Right lobe of liver (tissue), 6 donors: ENCODE measurements at regions not wholly inside any gene's neighbourhood (a gene's known extent, or its start where the extent isn't known, plus 50 kb on each side); places are given as distances from the start of the nearest gene placed in this dataset.
"Not testable (repeated sequence)": the region's sequence is repeated elsewhere in the genome, so short reads cannot be mapped to it uniquely, and the experiment has no call there.

Experiments
- ATAC-seq, 4 donors: fragments of 200-7000 bp; cut with Tn5 transposase; one replicate each; pipeline ENCODE4 v1.9.1; 2020; ENCODE audit warnings: mild to moderate bottlenecking in 4 of 4, moderate library complexity in 4 of 4
- DNase-seq, 3 donors: peaks; one replicate each; pipeline ENCODE4 v3.0.0-alpha.2; 2020
- H3K27ac ChIP-seq, 3 donors: fragments of 200-600 bp; one replicate each; pipeline ENCODE4 v1.8.0; 2022
- H3K27me3 ChIP-seq, 2 donors: fragments of 200-600 bp; one replicate each; pipeline ENCODE4 v1.8.0; 2022
- H3K36me3 ChIP-seq, 4 donors: fragments of 200-600 bp; sonication (generic) in 1 of 4; one replicate each; pipeline versions ENCODE4 v1.5.1 to v1.8.0; 2017 to 2022; ENCODE audit warnings: control low read depth in 1 of 4
- H3K4me1 ChIP-seq, 4 donors: fragments of 200-600 bp; sonication (generic) in 1 of 4; one replicate each; pipeline versions ENCODE4 v1.5.1 to v1.8.0; 2017 to 2022; ENCODE audit warnings: control low read depth in 1 of 4
- H3K4me3 ChIP-seq, 3 donors: fragments of 200-600 bp; one replicate each; pipeline ENCODE4 v1.8.0; 2022
- H3K9me3 ChIP-seq, 4 donors: fragments of 200-600 bp; sonication (generic) in 1 of 4; one replicate each; pipeline versions ENCODE4 v1.5.1 to v1.8.0; 2017 to 2022; ENCODE audit warnings: control low read depth in 1 of 4
- POLR2A ChIP-seq: fragments of 450-650 bp; IDR thresholded peaks from one replicate; pipeline ENCODE4 v1.6.1; 2017; ENCODE audit warnings: antibody characterized with exemption, mild to moderate bottlenecking
- WGBS: methylation state at CpG from one replicate; pipeline ENCODE4 v1.1.6; 2018; ENCODE audit warnings: low coverage, low lambda C conversion rate; ENCODE audit not compliant: insufficient coverage; ENCODE audit errors: missing lambda C conversion rate; 5-methylcytosine and 5-hydroxymethylcytosine counted together
- intact Hi-C, 2 donors: fragments of 100-400 bp; cut with DNase I; formaldehyde crosslinking; loops; one replicate each; pipeline versions ENCODE4 v1.11.2 to v1.14.1; 2022
- TF ChIP-seq, protein P1 (sequence below), 4 donors: fragments of 200-600 bp in 3 of 4; fragments of 450-650 bp in 1 of 4; IDR thresholded peaks; one replicate each; pipeline versions ENCODE4 v1.5.1 to v1.8.0; 2016 to 2022; ENCODE audit warnings: antibody characterized with exemption in 4 of 4, mild to moderate bottlenecking in 2 of 4
- donor health status: DM: no; HTN: yes; CAD: no.
- donor health status: DM: no; HTN: no; CAD: no.
- donor health status: DM: no; HTN: no; CAD: no.
- donor health status: DM: no; HTN: yes; CAD: no.
- donor health status: DM: no; HTN: yes; CAD: no.

- Histone ChIP-seq H3K9me3 (no peaks in the 10 kb centered on the region), H3K4me1 (no peaks in the 10 kb centered on the region), H3K27ac (no peak overlapping the region), H3K4me3 (no peak overlapping the region), H3K36me3 (no peaks in the 10 kb centered on the region), H3K27me3 (no peaks in the 10 kb centered on the region)
- no peak for DNase-seq
- no peak for ATAC-seq
- TF ChIP-seq, protein P1, sequence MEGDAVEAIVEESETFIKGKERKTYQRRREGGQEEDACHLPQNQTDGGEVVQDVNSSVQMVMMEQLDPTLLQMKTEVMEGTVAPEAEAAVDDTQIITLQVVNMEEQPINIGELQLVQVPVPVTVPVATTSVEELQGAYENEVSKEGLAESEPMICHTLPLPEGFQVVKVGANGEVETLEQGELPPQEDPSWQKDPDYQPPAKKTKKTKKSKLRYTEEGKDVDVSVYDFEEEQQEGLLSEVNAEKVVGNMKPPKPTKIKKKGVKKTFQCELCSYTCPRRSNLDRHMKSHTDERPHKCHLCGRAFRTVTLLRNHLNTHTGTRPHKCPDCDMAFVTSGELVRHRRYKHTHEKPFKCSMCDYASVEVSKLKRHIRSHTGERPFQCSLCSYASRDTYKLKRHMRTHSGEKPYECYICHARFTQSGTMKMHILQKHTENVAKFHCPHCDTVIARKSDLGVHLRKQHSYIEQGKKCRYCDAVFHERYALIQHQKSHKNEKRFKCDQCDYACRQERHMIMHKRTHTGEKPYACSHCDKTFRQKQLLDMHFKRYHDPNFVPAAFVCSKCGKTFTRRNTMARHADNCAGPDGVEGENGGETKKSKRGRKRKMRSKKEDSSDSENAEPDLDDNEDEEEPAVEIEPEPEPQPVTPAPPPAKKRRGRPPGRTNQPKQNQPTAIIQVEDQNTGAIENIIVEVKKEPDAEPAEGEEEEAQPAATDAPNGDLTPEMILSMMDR (IDR thresholded peaks at IDR 0.05): no peak
- no peak for TF ChIP-seq POLR2A
- intact Hi-C loops: no loop called here
Observed at GRCh38 chr2:193076995-193077394, 882.3 kb upstream of the TMEFF2 start.

- Histone ChIP-seq H3K36me3 (no peaks in the 10 kb centered on the region), H3K27me3 (no peaks in the 10 kb centered on the region), H3K9me3 (no peaks in the 10 kb centered on the region), H3K27ac (no peak overlapping the region), H3K4me1 (no peaks in the 10 kb centered on the region), H3K4me3 (no peak overlapping the region)
- DNase-seq (no peak), ATAC-seq (no peak)
- TF ChIP-seq, protein P1 (IDR thresholded peaks at IDR 0.05): no peak
- TF ChIP-seq POLR2A: no peak
- intact Hi-C loops: no loop called here
- 38% methylated on average over 2 of the region's 2 CpGs for WGBS
Observed at GRCh38 chr2:193074933-193075332, 880.2 kb upstream of the TMEFF2 start.

- Histone ChIP-seq H3K27ac (no peak overlapping the region), H3K27me3 (no peaks in the 10 kb centered on the region), H3K9me3 (no peaks in the 10 kb centered on the region), H3K4me3 (no peak overlapping the region), H3K36me3 (no peaks in the 10 kb centered on the region), H3K4me1 (no peaks in the 10 kb centered on the region)
- 80% methylated on average over 1 of the region's 3 CpGs for WGBS
- ATAC-seq: no peak
- no peak for TF ChIP-seq POLR2A
- TF ChIP-seq, protein P1 (IDR thresholded peaks at IDR 0.05): no peak
- no peak for DNase-seq
- intact Hi-C loops: no loop called here
Observed at GRCh38 chr2:193072647-193073046, 877.9 kb upstream of the TMEFF2 start.

DNA sequence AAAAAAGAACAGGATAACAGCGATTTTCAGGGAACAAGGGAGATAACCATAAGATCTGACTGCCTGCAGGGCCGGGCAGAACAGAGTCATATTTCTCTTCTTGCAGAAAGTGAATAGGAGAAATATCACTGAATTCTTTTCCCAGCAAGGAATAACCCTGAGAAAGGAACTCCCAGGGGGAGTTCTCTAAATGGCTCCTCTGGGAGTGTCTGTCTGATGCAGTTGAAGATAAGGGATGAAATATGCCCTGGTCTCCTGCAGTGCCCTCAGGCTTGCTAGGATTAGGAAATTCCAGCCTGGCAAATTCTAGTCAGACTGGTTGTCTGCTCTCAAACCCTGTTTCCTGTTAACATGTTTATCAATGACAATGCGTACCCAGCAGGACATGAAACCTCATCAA is 830.8 kb upstream of the TMEFF2 start:
- WGBS: 76% methylated on average over 3 of the region's 3 CpGs
- DNase-seq, ATAC-seq, H3K4me3 ChIP-seq, H3K27ac ChIP-seq, intact Hi-C loops, H3K27me3 ChIP-seq, H3K36me3 ChIP-seq, H3K4me1 ChIP-seq, H3K9me3 ChIP-seq: not testable (repeated sequence)

DNA sequence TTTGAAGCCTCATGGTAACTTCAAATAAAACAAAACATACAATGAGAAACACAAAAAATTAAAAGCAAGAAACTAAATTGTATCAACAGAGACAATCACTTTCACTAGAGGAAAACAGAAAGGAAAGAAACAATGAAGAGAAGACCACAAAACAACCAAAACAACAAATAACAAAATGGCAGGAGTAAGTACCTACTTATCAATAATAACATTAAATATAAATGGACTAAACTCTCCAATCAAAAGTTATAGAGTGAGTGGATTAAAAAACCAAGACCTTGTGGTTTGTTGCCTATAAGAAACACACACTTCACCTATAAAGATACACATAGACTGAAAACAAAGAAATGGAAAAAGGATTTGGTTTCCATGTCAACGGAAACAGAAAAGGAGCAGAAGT is 830.1 kb upstream of the TMEFF2 start:
- no peaks in the 10 kb centered on the region for H3K36me3 ChIP-seq
- no peak for DNase-seq
- intact Hi-C loops: no loop called here
- TF ChIP-seq POLR2A: no peak
- H3K27me3 ChIP-seq: no peaks in the 10 kb centered on the region
- 27% methylated on average over 1 of the region's 1 CpG for WGBS
- no peaks in the 10 kb centered on the region for H3K4me1 ChIP-seq
- no peak for ATAC-seq
- H3K27ac ChIP-seq: no peak overlapping the region
- H3K9me3 ChIP-seq: no peaks in the 10 kb centered on the region
- no peak overlapping the region for H3K4me3 ChIP-seq

DNA sequence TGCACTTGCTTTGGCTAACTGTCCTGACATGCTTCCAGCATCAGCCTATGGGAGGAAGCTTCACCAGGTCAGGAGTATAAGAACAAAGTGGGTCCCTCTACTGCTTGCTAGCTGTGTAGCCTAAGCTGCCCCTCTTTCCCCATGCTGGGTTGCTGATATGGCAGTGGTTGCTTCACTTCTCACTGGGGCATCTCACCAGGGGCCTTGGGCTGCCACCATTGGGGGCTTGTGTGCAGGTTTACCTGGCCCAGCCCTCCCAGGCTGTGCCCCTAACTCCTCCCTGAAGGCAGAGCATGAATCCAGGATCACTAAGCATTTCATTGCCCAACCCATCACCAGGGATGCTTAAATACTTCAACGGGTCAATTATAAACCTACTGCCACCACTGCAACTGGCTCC is 817.1 kb upstream of the TMEFF2 start:
- TF ChIP-seq POLR2A: no peak
- TF ChIP-seq, protein P1 (IDR thresholded peaks at IDR 0.05): no peak
- H3K4me3 ChIP-seq: no peak overlapping the region
- no peaks in the 10 kb centered on the region for H3K36me3 ChIP-seq
- H3K27me3 ChIP-seq: no peaks in the 10 kb centered on the region
- H3K9me3 ChIP-seq: no peaks in the 10 kb centered on the region
- 100% methylated on average over 1 of the region's 1 CpG for WGBS
- no peak overlapping the region for H3K27ac ChIP-seq
- intact Hi-C loops: no loop called here
- ATAC-seq (no peak), DNase-seq (no peak)
- H3K4me1 ChIP-seq: no peaks in the 10 kb centered on the region
